H1 (cell line): ENCODE measurements at regions not wholly inside any gene's neighbourhood (a gene's known extent, or its start where the extent isn't known, plus 50 kb on each side); places are given as distances from the start of the nearest gene placed in this dataset.

Experiments
- CHD7 ChIP-seq: fragments of 300-600 bp; sonication (generic); IDR thresholded peaks from 2 replicates; pipeline ENCODE4 v1.7.1; 2012; ENCODE audit warnings: low read length, moderate library complexity, mild to moderate bottlenecking, inconsistent platforms; ENCODE audit not compliant: insufficient replicate concordance

GRCh38 chr1:187390215-187390818 lies 561.6 kb downstream of the PLA2G4A start (continued):
- no peak for TF ChIP-seq CHD7
